Mesenchymal stem cell (in vitro differentiated cells and primary cell): ENCODE measurements at regions not wholly inside any gene's neighbourhood (a gene's known extent, or its start where the extent isn't known, plus 50 kb on each side); places are given as distances from the start of the nearest gene placed in this dataset.

Experiments used
- DNase-seq: peaks from one replicate; pipeline ENCODE4 v3.0.0-alpha.2; 2013
- H2AFZ ChIP-seq: one replicate; pipeline ENCODE4 v1.6.1; 2013; ENCODE audit warnings: low read depth, mild to moderate bottlenecking, control low read depth, inconsistent platforms, low read length, moderate library complexity
- H2AK5ac ChIP-seq: 2 replicates; pipeline ENCODE4 v1.6.1; 2013; ENCODE audit warnings: low read length, moderate library complexity, mild to moderate bottlenecking, inconsistent platforms; ENCODE audit not compliant: severe bottlenecking
- H2BK120ac ChIP-seq: one replicate; pipeline ENCODE4 v1.6.1; 2013; ENCODE audit warnings: low read depth, mild to moderate bottlenecking, inconsistent platforms, low read length, moderate library complexity
- H2BK12ac ChIP-seq, 2 experiments: one replicate each; pipeline ENCODE4 v1.6.1; 2013; ENCODE audit warnings: inconsistent platforms in 2 of 2, low read length in 2 of 2, mild to moderate bottlenecking in 2 of 2, moderate library complexity in 2 of 2, control low read depth in 1 of 2
- H2BK15ac ChIP-seq: one replicate; pipeline ENCODE4 v1.6.1; 2013; ENCODE audit warnings: mild to moderate bottlenecking, low read depth, inconsistent platforms; ENCODE audit not compliant: poor library complexity, severe bottlenecking
- H2BK5ac ChIP-seq: 2 replicates; pipeline ENCODE4 v1.6.1; 2013; ENCODE audit warnings: low read depth, mild to moderate bottlenecking, low read length, control low read depth, inconsistent platforms; ENCODE audit not compliant: poor library complexity, severe bottlenecking
- H3K14ac ChIP-seq, 2 experiments: one replicate each; pipeline ENCODE4 v1.6.1; 2013; ENCODE audit warnings: inconsistent platforms in 2 of 2, low read length in 2 of 2, control low read depth in 1 of 2, mild to moderate bottlenecking in 1 of 2, moderate library complexity in 1 of 2
- H3K18ac ChIP-seq, 2 experiments: one replicate each; pipeline ENCODE4 v1.6.1; 2013; ENCODE audit warnings: inconsistent platforms in 2 of 2, low read length in 2 of 2, control low read depth in 1 of 2, low read depth in 1 of 2, mild to moderate bottlenecking in 1 of 2
- H3K23ac ChIP-seq, 2 experiments: one replicate each; pipeline ENCODE4 v1.6.1; 2013; ENCODE audit warnings: inconsistent platforms in 2 of 2, low read length in 2 of 2, mild to moderate bottlenecking in 2 of 2, moderate library complexity in 2 of 2, control low read depth in 1 of 2
- H3K27ac ChIP-seq: 2 replicates; pipeline ENCODE4 v1.5.1; 2013; ENCODE audit warnings: mild to moderate bottlenecking, moderate library complexity, low read length, control low read depth, inconsistent platforms; ENCODE audit not compliant: poor library complexity, severe bottlenecking
- H3K27me3 ChIP-seq, 2 experiments: 2 replicates each; pipeline versions ENCODE4 v1.6.1 to v1.7.0; 2013; ENCODE audit warnings: low read length in 2 of 2, mild to moderate bottlenecking in 2 of 2, moderate library complexity in 2 of 2, control low read depth in 1 of 2, inconsistent platforms in 1 of 2; ENCODE audit not compliant: control insufficient read depth in 1 of 2, insufficient read depth in 1 of 2
- H3K36me3 ChIP-seq, 2 experiments: 2 replicates each; pipeline versions ENCODE4 v1.6.1 to v1.7.0; 2013; ENCODE audit warnings: low read length in 2 of 2, control low read depth in 1 of 2, inconsistent platforms in 1 of 2, low read depth in 1 of 2, mild to moderate bottlenecking in 1 of 2; ENCODE audit not compliant: insufficient read depth in 2 of 2, control insufficient read depth in 1 of 2
- H3K4ac ChIP-seq, 2 experiments: one replicate each; pipeline ENCODE4 v1.6.1; 2013; ENCODE audit warnings: inconsistent platforms in 2 of 2, low read length in 2 of 2, mild to moderate bottlenecking in 2 of 2, moderate library complexity in 2 of 2, control low read depth in 1 of 2, low read depth in 1 of 2
- H3K4me1 ChIP-seq: 2 replicates; pipeline ENCODE4 v1.6.1; 2013; ENCODE audit warnings: low read depth, low read length, control low read depth; ENCODE audit not compliant: control insufficient read depth, insufficient read depth
- H3K4me2 ChIP-seq: 2 replicates; pipeline ENCODE4 v1.6.1; 2013; ENCODE audit warnings: low read length, mild to moderate bottlenecking, inconsistent platforms; ENCODE audit not compliant: poor library complexity, severe bottlenecking
- H3K4me3 ChIP-seq, 2 experiments: 2 replicates each; pipeline versions ENCODE4 v1.5.1 to v1.7.0; 2013; ENCODE audit warnings: low read length in 2 of 2, mild to moderate bottlenecking in 2 of 2, control low read depth in 1 of 2, low read depth in 1 of 2; ENCODE audit not compliant: insufficient read depth in 1 of 2
- H3K79me1 ChIP-seq: replicated peaks from 2 replicates; pipeline ENCODE4 v1.6.1; 2013; ENCODE audit warnings: mild to moderate bottlenecking, control low read depth, low read length, inconsistent platforms; ENCODE audit not compliant: poor library complexity, severe bottlenecking
- H3K9ac ChIP-seq: 2 replicates; pipeline ENCODE4 v1.7.0; 2013; ENCODE audit warnings: mild to moderate bottlenecking, low read length, moderate library complexity
- H3K9me3 ChIP-seq: 2 replicates; pipeline ENCODE4 v1.7.0; 2013; ENCODE audit warnings: mild to moderate bottlenecking, low read length; ENCODE audit not compliant: control insufficient read depth
- H4K8ac ChIP-seq: one replicate; pipeline ENCODE4 v1.6.1; 2013; ENCODE audit warnings: inconsistent platforms, mild to moderate bottlenecking, low read length, moderate library complexity
- H4K91ac ChIP-seq: one replicate; pipeline ENCODE4 v1.6.1; 2013; ENCODE audit warnings: mild to moderate bottlenecking, low read length, inconsistent platforms
- WGBS: methylation state at CpG from one replicate; pipeline ENCODE4 v1.1.7; 2013; ENCODE audit warnings: mixed read lengths; 5-methylcytosine and 5-hydroxymethylcytosine counted together

GRCh38 chr11:27238811-27239210 lies 124.2 kb downstream of the CCDC34 start:
- no peak overlapping the region for H2BK5ac ChIP-seq
- H3K14ac ChIP-seq, result no peak overlapping the region
- no peaks in the 10 kb centered on the region for H3K79me1 ChIP-seq
- no peak overlapping the region for H2BK15ac ChIP-seq
- H3K36me3 ChIP-seq, result no peaks in the 10 kb centered on the region
- H3K4ac ChIP-seq, result no peak overlapping the region
- no peak overlapping the region for H3K27ac ChIP-seq
- no peak overlapping the region for H2BK12ac ChIP-seq
- no peaks in the 10 kb centered on the region for H3K27me3 ChIP-seq
- H3K18ac ChIP-seq, result no peak overlapping the region
- no peak overlapping the region for H4K91ac ChIP-seq
- H2BK120ac ChIP-seq, result no peak overlapping the region
- H3K23ac ChIP-seq, result no peak overlapping the region
- H2AFZ ChIP-seq, result no peak overlapping the region
- peaks cover 8% of the 10 kb centered on the region for H3K4me1 ChIP-seq
- peak overlapping the region; percentile 20 for H3K9ac ChIP-seq
- no peak overlapping the region for H4K8ac ChIP-seq
- H3K4me2 ChIP-seq, result no peak overlapping the region
- no peak for DNase-seq
- no peaks in the 10 kb centered on the region for H3K9me3 ChIP-seq
- H3K4me3 ChIP-seq, result no peak overlapping the region
- H2AK5ac ChIP-seq, result no peak overlapping the region

GRCh38 chr11:27237643-27238042 lies 125.4 kb downstream of the CCDC34 start:
- H3K36me3 ChIP-seq, result no peaks in the 10 kb centered on the region
- H4K8ac ChIP-seq, result no peak overlapping the region
- no peak overlapping the region for H3K4me3 ChIP-seq
- H3K4me2 ChIP-seq, result no peak overlapping the region
- H3K4me1 ChIP-seq, result peaks cover 7% of the 10 kb centered on the region
- peak overlapping the region; percentile 18 for H2AK5ac ChIP-seq
- no peak overlapping the region for H2BK12ac ChIP-seq
- no peaks in the 10 kb centered on the region for H3K9me3 ChIP-seq
- no peaks in the 10 kb centered on the region for H3K27me3 ChIP-seq
- H3K4ac ChIP-seq, result no peak overlapping the region
- no peak overlapping the region for H2BK5ac ChIP-seq
- H3K9ac ChIP-seq, result no peak overlapping the region
- H3K27ac ChIP-seq, result no peak overlapping the region
- no peak overlapping the region for H3K23ac ChIP-seq
- no peak for DNase-seq
- no peak overlapping the region for H2BK120ac ChIP-seq
- no peak overlapping the region for H3K14ac ChIP-seq
- H2AFZ ChIP-seq, result no peak overlapping the region
- H3K18ac ChIP-seq, result no peak overlapping the region
- H3K79me1 ChIP-seq, result no peaks in the 10 kb centered on the region
- no peak overlapping the region for H4K91ac ChIP-seq
- no peak overlapping the region for H2BK15ac ChIP-seq

- H2BK12ac ChIP-seq, result no peak overlapping the region
- H3K4me2 ChIP-seq, result no peak overlapping the region
- no peaks in the 10 kb centered on the region for H3K9me3 ChIP-seq
- H2BK15ac ChIP-seq, result no peak overlapping the region
- H3K4me3 ChIP-seq, result peak overlapping the region in 1 of 2 experiments; percentile 23
- no peak overlapping the region for H3K23ac ChIP-seq
- H2AFZ ChIP-seq, result no peak overlapping the region
- no peak overlapping the region for H2BK120ac ChIP-seq
- peaks cover 5% of the 10 kb centered on the region for H3K4me1 ChIP-seq
- H4K91ac ChIP-seq, result no peak overlapping the region
- peak overlapping the region; percentile 19 for H3K9ac ChIP-seq
- 73% methylated on average over 2 of the region's 2 CpGs for WGBS
- H4K8ac ChIP-seq, result no peak overlapping the region
- no peak overlapping the region for H2BK5ac ChIP-seq
- no peaks in the 10 kb centered on the region for H3K36me3 ChIP-seq
- H3K27me3 ChIP-seq, result no peaks in the 10 kb centered on the region
- H2AK5ac ChIP-seq, result no peak overlapping the region
- DNase-seq, result no peak
- no peak overlapping the region for H3K27ac ChIP-seq
- no peak overlapping the region for H3K18ac ChIP-seq
- no peak overlapping the region for H3K4ac ChIP-seq
- H3K79me1 ChIP-seq, result no peaks in the 10 kb centered on the region
- no peak overlapping the region for H3K14ac ChIP-seq
These were observed 128.1 kb downstream of the CCDC34 start for GRCh38 chr11:27234961-27235360.

- 54% methylated on average over 9 of the region's 10 CpGs for WGBS
- peak; percentile 85 for DNase-seq
- H3K23ac ChIP-seq, result no peak overlapping the region
- H3K79me1 ChIP-seq, result no peaks in the 10 kb centered on the region
- H3K4me1 ChIP-seq, result peaks cover 5% of the 10 kb centered on the region
- H2BK120ac ChIP-seq, result no peak overlapping the region
- H2BK12ac ChIP-seq, result no peak overlapping the region
- no peaks in the 10 kb centered on the region for H3K27me3 ChIP-seq
- peak overlapping the region; percentile 84 for H3K9ac ChIP-seq
- no peak overlapping the region for H3K4ac ChIP-seq
- no peak overlapping the region for H3K4me2 ChIP-seq
- H3K14ac ChIP-seq, result no peak overlapping the region
- H2AFZ ChIP-seq, result no peak overlapping the region
- no peaks in the 10 kb centered on the region for H3K9me3 ChIP-seq
- H2BK5ac ChIP-seq, result no peak overlapping the region
- H3K27ac ChIP-seq, result no peak overlapping the region
- H4K91ac ChIP-seq, result no peak overlapping the region
- peak overlapping the region in 1 of 2 experiments; percentile 72 for H3K4me3 ChIP-seq
- H3K18ac ChIP-seq, result no peak overlapping the region
- H4K8ac ChIP-seq, result no peak overlapping the region
- H3K36me3 ChIP-seq, result no peaks in the 10 kb centered on the region
- no peak overlapping the region for H2AK5ac ChIP-seq
- H2BK15ac ChIP-seq, result no peak overlapping the region
These were observed 128.9 kb downstream of the CCDC34 start for GRCh38 chr11:27234043-27234668.
